ENCODE measurements at regions not wholly inside any gene's neighbourhood (a gene's known extent, or its start where the extent isn't known, plus 50 kb on each side); places are given as distances from the start of the nearest gene placed in this dataset.

GRCh38 chr7:155407799-155408198 is 50.1 kb upstream of the EN2 start:
- no peak overlapping the region for H3K9ac ChIP-seq (ENCODE audit: low read length)
- no peak overlapping the region for H3K4me2 ChIP-seq (replicated peaks; ENCODE audit: low read depth, low read length, poor library complexity, severe bottlenecking)
- no peak overlapping the region for H3K27ac Mint-ChIP-seq
- H3K4me1 ChIP-seq (ENCODE audit: control insufficient read depth in 2 of 2, insufficient read depth in 2 of 2, low read length in 2 of 2): no peaks in the 10 kb centered on the region
- H3K27me3 Mint-ChIP-seq: peaks cover 51% of the 10 kb centered on the region
- no peak overlapping the region for H3K4me3 ChIP-seq (ENCODE audit: control extremely low read depth in 1 of 5, extremely low read depth in 1 of 5, insufficient read depth in 1 of 5, low read depth in 2 of 5, low read length in 4 of 5)
- H3K4me3 Mint-ChIP-seq: no peak overlapping the region
- no peaks in the 10 kb centered on the region for H3K4me1 Mint-ChIP-seq
- H3K9me3 Mint-ChIP-seq (ENCODE audit: insufficient read depth): no peaks in the 10 kb centered on the region
- intact Hi-C loops (cut with micrococcal nuclease): no loop called here
- no peak for DNase-seq
- ATAC-seq (ENCODE audit: low read depth): no peak
- H3K27ac ChIP-seq (ENCODE audit: low read length in 2 of 2): no peak overlapping the region
- TF ChIP-seq CTCF (IDR thresholded peaks at IDR 0.05) (no peak), EZH2 (IDR thresholded peaks at IDR 0.05; ENCODE audit: borderline replicate concordance, insufficient read depth, low read depth, low read length, poor library complexity, severe bottlenecking) (no peak)
- H3K36me3 ChIP-seq (replicated peaks in 1 of 2; ENCODE audit: control extremely low read depth in 1 of 2, control insufficient read depth in 1 of 2, extremely low read depth in 1 of 2, insufficient read depth in 2 of 2, low read length in 1 of 2): no peaks in the 10 kb centered on the region
- peaks cover 0 to 28% (median 4%) of the 10 kb centered on the region in 4 experiments for H3K27me3 ChIP-seq (replicated peaks in 1 of 4; ENCODE audit: control extremely low read depth in 1 of 4, control insufficient read depth in 3 of 4, insufficient read depth in 4 of 4, low read length in 3 of 4)
- no peak overlapping the region for H2AFZ ChIP-seq (ENCODE audit: insufficient read depth, low read depth, low read length, poor library complexity, severe bottlenecking)
- H4K20me1 ChIP-seq (ENCODE audit: control insufficient read depth, insufficient read depth, low read length, poor library complexity, severe bottlenecking): no peaks in the 10 kb centered on the region
- ChIA-PET POLR2A (no interaction called here), CTCF (no interaction called here)
- H3K79me2 ChIP-seq (ENCODE audit: control insufficient read depth, insufficient read depth, low read length): no peaks in the 10 kb centered on the region
- peaks cover 0 to 9% (median 0%) of the 10 kb centered on the region in 3 donors for H3K9me3 ChIP-seq (ENCODE audit: control extremely low read depth in 1 of 3, control insufficient read depth in 2 of 3, insufficient read depth in 1 of 3, low read length in 2 of 3)
- 90% methylated on average over 2 of the region's 2 CpGs for WGBS (ENCODE audit: insufficient coverage)

Data from B cell (primary cell).